Mammary epithelial cell (primary cell): ENCODE measurements at regions not wholly inside any gene's neighbourhood (a gene's known extent, or its start where the extent isn't known, plus 50 kb on each side); places are given as distances from the start of the nearest gene placed in this dataset.

Source experiments
- EZH2 ChIP-seq: IDR thresholded peaks from 2 replicates; pipeline ENCODE4 v1.6.1; 2012; ENCODE audit warnings: low read length, inconsistent platforms, borderline replicate concordance
- TF ChIP-seq, protein P1 (sequence below), 2 donors: IDR thresholded peaks in 1 of 2; conservative IDR thresholded peaks in 1 of 2; 2 replicates each; pipeline ENCODE4 v1.5.1; 2011 to 2012; ENCODE audit warnings: inconsistent platforms in 2 of 2, low read length in 2 of 2, mild to moderate bottlenecking in 2 of 2, control low read depth in 1 of 2, low read depth in 1 of 2; ENCODE audit not compliant: insufficient read depth in 1 of 2; ENCODE audit errors: extremely low read depth in 1 of 2

DNA sequence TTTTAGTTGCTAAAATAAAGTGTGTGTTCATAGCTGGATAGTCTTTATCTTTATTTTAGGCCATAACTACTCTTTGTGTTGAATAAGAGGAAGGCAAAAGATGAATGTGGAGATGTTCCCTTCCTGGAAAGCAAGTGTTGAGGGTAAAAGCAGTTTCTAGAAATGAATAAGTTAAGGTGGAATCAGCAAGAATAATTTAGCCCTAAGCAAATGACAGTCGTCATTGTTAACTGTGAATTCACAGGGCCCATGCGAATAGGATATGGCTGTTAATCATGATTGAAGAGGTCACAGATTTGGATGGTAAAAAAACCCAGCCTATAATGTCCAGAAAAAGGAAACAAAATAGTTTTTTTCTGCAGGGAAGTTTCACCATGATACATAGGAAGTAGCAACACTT is 167.8 kb upstream of the PPP3CA start:
- TF ChIP-seq, protein P1, sequence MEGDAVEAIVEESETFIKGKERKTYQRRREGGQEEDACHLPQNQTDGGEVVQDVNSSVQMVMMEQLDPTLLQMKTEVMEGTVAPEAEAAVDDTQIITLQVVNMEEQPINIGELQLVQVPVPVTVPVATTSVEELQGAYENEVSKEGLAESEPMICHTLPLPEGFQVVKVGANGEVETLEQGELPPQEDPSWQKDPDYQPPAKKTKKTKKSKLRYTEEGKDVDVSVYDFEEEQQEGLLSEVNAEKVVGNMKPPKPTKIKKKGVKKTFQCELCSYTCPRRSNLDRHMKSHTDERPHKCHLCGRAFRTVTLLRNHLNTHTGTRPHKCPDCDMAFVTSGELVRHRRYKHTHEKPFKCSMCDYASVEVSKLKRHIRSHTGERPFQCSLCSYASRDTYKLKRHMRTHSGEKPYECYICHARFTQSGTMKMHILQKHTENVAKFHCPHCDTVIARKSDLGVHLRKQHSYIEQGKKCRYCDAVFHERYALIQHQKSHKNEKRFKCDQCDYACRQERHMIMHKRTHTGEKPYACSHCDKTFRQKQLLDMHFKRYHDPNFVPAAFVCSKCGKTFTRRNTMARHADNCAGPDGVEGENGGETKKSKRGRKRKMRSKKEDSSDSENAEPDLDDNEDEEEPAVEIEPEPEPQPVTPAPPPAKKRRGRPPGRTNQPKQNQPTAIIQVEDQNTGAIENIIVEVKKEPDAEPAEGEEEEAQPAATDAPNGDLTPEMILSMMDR (conservative IDR thresholded peaks at IDR 0.05 in 1 of 2, IDR thresholded peaks at IDR 0.05 in 1 of 2; ENCODE audit: extremely low read depth in 1 of 2, insufficient read depth in 1 of 2, low read depth in 1 of 2, low read length in 2 of 2) = no peak
- TF ChIP-seq EZH2 = no peak
